ENCODE measurements at regions not wholly inside any gene's neighbourhood (a gene's known extent, or its start where the extent isn't known, plus 50 kb on each side); places are given as distances from the start of the nearest gene placed in this dataset.
"Not testable (repeated sequence)": the region's sequence is repeated elsewhere in the genome, so short reads cannot be mapped to it uniquely, and the experiment has no call there.

- no peak for DNase-seq (ENCODE audit: low spot score)
- in situ Hi-C loops (cut with MboI; ENCODE audit: low pct_unique_long_range_greater_than_20kb, low sequenced_read_pairs, unreplicated experiment): no loop called here
- no peak for TF ChIP-seq CTCF (IDR thresholded peaks at IDR 0.05; ENCODE audit: extremely low read depth, insufficient read depth, missing control alignments)
Measured at GRCh38 chr4:188372829-188373228, 233.6 kb downstream of the TRIML1 start.

- no peak for DNase-seq (ENCODE audit: low spot score)
- in situ Hi-C loops (cut with MboI; ENCODE audit: low pct_unique_long_range_greater_than_20kb, low sequenced_read_pairs, unreplicated experiment): no loop called here
- TF ChIP-seq CTCF (IDR thresholded peaks at IDR 0.05; ENCODE audit: extremely low read depth, insufficient read depth, missing control alignments): no peak
Measured at GRCh38 chr4:188374871-188375270, 235.6 kb downstream of the TRIML1 start.

- DNase-seq (ENCODE audit: low spot score): no peak
- TF ChIP-seq CTCF (IDR thresholded peaks at IDR 0.05; ENCODE audit: extremely low read depth, insufficient read depth, missing control alignments): no peak
- in situ Hi-C loops (cut with MboI; ENCODE audit: low pct_unique_long_range_greater_than_20kb, low sequenced_read_pairs, unreplicated experiment): no loop called here
Measured at GRCh38 chr4:188377816-188378215, 238.6 kb downstream of the TRIML1 start.

- TF ChIP-seq CTCF (IDR thresholded peaks at IDR 0.05; ENCODE audit: extremely low read depth, insufficient read depth, missing control alignments): no peak
- no peak for DNase-seq (ENCODE audit: low spot score)
- in situ Hi-C loops (cut with MboI; ENCODE audit: low pct_unique_long_range_greater_than_20kb, low sequenced_read_pairs, unreplicated experiment): no loop called here
Measured at GRCh38 chr4:188383180-188383579, 243.9 kb downstream of the TRIML1 start.

- no peak for TF ChIP-seq CTCF (IDR thresholded peaks at IDR 0.05; ENCODE audit: extremely low read depth, insufficient read depth, missing control alignments)
- in situ Hi-C loops (cut with MboI; ENCODE audit: low pct_unique_long_range_greater_than_20kb, low sequenced_read_pairs, unreplicated experiment): no loop called here
- no peak for DNase-seq (ENCODE audit: low spot score)
Measured at GRCh38 chr4:188387179-188387791, 248.0 kb downstream of the TRIML1 start.

GRCh38 chr4:188391349-188391748, 252.1 kb downstream of the TRIML1 start:
- in situ Hi-C loops (cut with MboI; ENCODE audit: low pct_unique_long_range_greater_than_20kb, low sequenced_read_pairs, unreplicated experiment); DNase-seq (ENCODE audit: low spot score): not testable (repeated sequence)

- in situ Hi-C loops (cut with MboI; ENCODE audit: low pct_unique_long_range_greater_than_20kb, low sequenced_read_pairs, unreplicated experiment): no loop called here
- no peak for TF ChIP-seq CTCF (IDR thresholded peaks at IDR 0.05; ENCODE audit: extremely low read depth, insufficient read depth, missing control alignments)
- DNase-seq (ENCODE audit: low spot score): no peak
Measured at GRCh38 chr4:188396037-188396436, 256.8 kb downstream of the TRIML1 start.
